HCT116 (cell line): ENCODE measurements at regions not wholly inside any gene's neighbourhood (a gene's known extent, or its start where the extent isn't known, plus 50 kb on each side); places are given as distances from the start of the nearest gene placed in this dataset.

Experiments
- ATAC-seq: fragments of 200-7000 bp; cut with Tn5 transposase; 2 replicates; pipeline ENCODE4 v1.9.1; 2020; ENCODE audit warnings: mild to moderate bottlenecking, moderate library complexity
- BruUV-seq: library from RNA; stranded (reverse); fragments of 400-500 nt; replicated peaks from 2 replicates; lab custom pipeline; 2021; lab: Mats Ljungman, UMichigan
- CTCF ChIA-PET: fragments of 300-600 bp; sonication (Branson Sonifier 250); formaldehyde crosslinking; loops from one replicate; lab custom pipeline; 2021; ENCODE audit warnings: antibody characterized with exemption; lab: Charles Lee
- POLR2A ChIA-PET: fragments of 300-600, 350-600 bp; sonication (Branson Sonifier 250); formaldehyde crosslinking; loops from one replicate; lab custom pipeline; 2021; ENCODE audit warnings: antibody characterized with exemption; lab: Charles Lee
- RAD21 ChIA-PET, 2 experiments: fragments of 300-600 bp; sonication (Branson Sonifier 250); formaldehyde crosslinking; loops; one replicate each; lab custom pipeline; 2023; ENCODE audit warnings: low total read pairs in 2 of 2; ENCODE audit not compliant: uncharacterized antibody in 2 of 2, unreplicated experiment in 2 of 2, low non-redundant PET in 1 of 2; lab: Charles Lee
- DNase-seq: peaks from one replicate; pipeline ENCODE4 v3.0.0-alpha.2; 2010; ENCODE audit warnings: low read depth, low spot score
- H2AFZ ChIP-seq: fragments of 200-600 bp; shearing (Covaris generic), sonication (generic); 2 replicates; pipeline ENCODE4 v1.6.1; 2017; ENCODE audit warnings: low read depth, mixed run types, mixed read lengths, antibody characterized with exemption, low read length; ENCODE audit not compliant: poor library complexity, severe bottlenecking
- H3K27ac ChIP-seq: 2 replicates; pipeline ENCODE4 v1.5.1; 2012; ENCODE audit warnings: low read depth, low read length
- H3K27me3 ChIP-seq: fragments of 200-600 bp; sonication (generic); 2 replicates; pipeline ENCODE4 v1.6.1; 2016; ENCODE audit warnings: mixed run types, low read length, mixed read lengths; ENCODE audit not compliant: insufficient read depth
- H3K36me3 ChIP-seq, 2 experiments: fragments of 200-500 bp in 1 of 2; fragments of 200-600 bp in 1 of 2; sonication (Bioruptor generic) in 1 of 2; sonication (generic) in 1 of 2; 2 replicates each; pipeline versions ENCODE4 v1.5.1 to v1.6.1; 2014 to 2016; ENCODE audit warnings: low read length in 2 of 2, inconsistent platforms in 1 of 2, mixed read lengths in 1 of 2, mixed run types in 1 of 2; ENCODE audit not compliant: insufficient read depth in 2 of 2, control insufficient read depth in 1 of 2
- H3K4me1 ChIP-seq, 2 experiments: fragments of 200-600 bp in 1 of 2; sonication (generic) in 1 of 2; 2 replicates each; pipeline versions ENCODE4 v1.5.1 to v1.6.1; 2012 to 2017; ENCODE audit warnings: low read length in 2 of 2, inconsistent platforms in 1 of 2, mild to moderate bottlenecking in 1 of 2, mixed read lengths in 1 of 2, mixed run types in 1 of 2, moderate library complexity in 1 of 2; ENCODE audit not compliant: insufficient read depth in 2 of 2, control insufficient read depth in 1 of 2
- H3K4me2 ChIP-seq: fragments of 200-600 bp; sonication (generic); 2 replicates; pipeline ENCODE4 v1.6.1; 2017; ENCODE audit warnings: mixed run types, low read length, mixed read lengths
- H3K4me3 ChIP-seq, 2 experiments: fragments of 200-600 bp in 1 of 2; sonication (generic) in 1 of 2; replicated peaks in 1 of 2; 2 replicates each; pipeline ENCODE4 v1.5.1; 2011 to 2016; ENCODE audit warnings: low read length in 2 of 2, control low read depth in 1 of 2, low read depth in 1 of 2, mild to moderate bottlenecking in 1 of 2, mixed read lengths in 1 of 2, mixed run types in 1 of 2
- H3K79me2 ChIP-seq: fragments of 200-600 bp; sonication (generic); 2 replicates; pipeline ENCODE4 v1.6.1; 2017; ENCODE audit warnings: mild to moderate bottlenecking, mixed run types, low read length, moderate library complexity, mixed read lengths; ENCODE audit not compliant: insufficient read depth
- H3K9ac ChIP-seq: fragments of 200-600 bp; sonication (generic); 2 replicates; pipeline ENCODE4 v1.6.1; 2016; ENCODE audit warnings: low read length, mixed read lengths
- H3K9me2 ChIP-seq: fragments of 200-600 bp; sonication (generic), shearing (Covaris generic); 2 replicates; pipeline ENCODE4 v1.6.1; 2017; ENCODE audit warnings: mixed run types, mild to moderate bottlenecking, moderate library complexity; ENCODE audit not compliant: insufficient read depth
- H3K9me3 ChIP-seq, 2 experiments: fragments of 200-500 bp in 1 of 2; fragments of 200-600 bp in 1 of 2; sonication (Bioruptor generic) in 1 of 2; sonication (generic) in 1 of 2; 2 replicates each; pipeline ENCODE4 v1.6.1; 2014 to 2017; ENCODE audit warnings: low read length in 2 of 2, mixed read lengths in 2 of 2, inconsistent platforms in 1 of 2, low read depth in 1 of 2, mild to moderate bottlenecking in 1 of 2, mixed run types in 1 of 2, moderate library complexity in 1 of 2; ENCODE audit not compliant: control insufficient read depth in 1 of 2, insufficient read depth in 1 of 2
- H4K20me1 ChIP-seq: fragments of 200-600 bp; sonication (generic), shearing (Covaris generic); 2 replicates; pipeline ENCODE4 v1.6.1; 2017; ENCODE audit warnings: mixed run types, mild to moderate bottlenecking, moderate library complexity; ENCODE audit not compliant: insufficient read depth
- CBX3 ChIP-seq: IDR thresholded peaks from 2 replicates; pipeline ENCODE4 v1.6.1; 2012; ENCODE audit warnings: low read depth
- CEBPB ChIP-seq: IDR thresholded peaks from 2 replicates; pipeline ENCODE4 v1.6.1; 2012; ENCODE audit warnings: low read depth
- ELF1 ChIP-seq: IDR thresholded peaks from 2 replicates; pipeline ENCODE4 v1.6.1; 2012; ENCODE audit warnings: low read depth, borderline replicate concordance
- EZH2phosphoT487 ChIP-seq: fragments of 200-600 bp; IDR thresholded peaks from 2 replicates; pipeline ENCODE4 v1.6.1; 2018; ENCODE audit warnings: antibody characterized with exemption, borderline replicate concordance
- FOSL1 ChIP-seq: IDR thresholded peaks from 2 replicates; pipeline ENCODE4 v1.6.1; 2012; ENCODE audit warnings: low read depth
- JUND ChIP-seq: IDR thresholded peaks from 2 replicates; pipeline ENCODE4 v1.6.1; 2012
- SIN3A ChIP-seq: IDR thresholded peaks from 2 replicates; pipeline ENCODE4 v1.6.1; 2012; ENCODE audit warnings: low read depth
- TCF7L2 ChIP-seq: IDR thresholded peaks from 2 replicates; pipeline ENCODE4 v1.7.0; 2011; ENCODE audit warnings: borderline replicate concordance, inconsistent platforms; ENCODE audit not compliant: insufficient read depth, insufficient read length; ENCODE audit errors: extremely low read depth
- YY1 ChIP-seq: IDR thresholded peaks from 2 replicates; pipeline ENCODE4 v1.6.1; 2011; ENCODE audit warnings: low read length, low read depth, moderate library complexity, mild to moderate bottlenecking; ENCODE audit not compliant: insufficient replicate concordance; ENCODE audit errors: extremely low read depth
- intact Hi-C: fragments of 100-400 bp; cut with micrococcal nuclease; formaldehyde crosslinking; loops from 2 replicates; pipeline ENCODE4 v1.10.0; 2022
- TF ChIP-seq, protein P1 (sequence below): IDR thresholded peaks from 2 replicates; pipeline ENCODE4 v1.6.1; 2012
- TF ChIP-seq, protein P2 (sequence below): IDR thresholded peaks from 2 replicates; pipeline ENCODE4 v1.6.1; 2012; ENCODE audit warnings: low read depth
- TF ChIP-seq, protein P3 (sequence below): IDR thresholded peaks from 2 replicates; pipeline ENCODE4 v1.6.1; 2012

DNA sequence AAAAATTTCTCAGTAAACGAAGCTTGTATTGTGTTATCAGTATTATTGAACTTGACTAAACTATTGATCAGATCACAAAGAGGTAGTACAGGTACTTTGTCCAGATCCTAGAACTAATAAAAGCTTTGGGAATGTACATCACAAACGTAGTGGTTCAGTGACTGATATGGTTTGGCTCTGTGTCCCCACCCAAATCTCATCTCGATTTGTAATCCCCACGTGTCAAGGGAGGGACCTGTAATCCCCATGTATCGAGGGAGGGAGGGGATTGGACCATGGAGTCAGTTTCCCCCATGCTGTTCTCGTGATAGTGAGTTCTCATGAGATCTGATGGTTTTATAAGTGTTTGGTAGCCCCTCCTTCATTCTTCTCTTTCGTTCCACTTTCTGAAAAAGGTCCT lies 100.9 kb downstream of the ARRDC3 start:
- ChIA-PET CTCF (interaction anchor here (1.5 kb wide), 1 partner anchor 99 kb away, joined by 3 read pairs; no protein-coding TSS in a partner anchor), POLR2A (no interaction called here), RAD21 (no interaction called here)
- no peak overlapping the region for H3K4me3 ChIP-seq
- BruUV-seq = no TSS peak
- peaks cover 28 to 64% of the 10 kb centered on the region in 2 experiments for H3K4me1 ChIP-seq
- intact Hi-C loops = no loop called here
- no peak overlapping the region for H3K9ac ChIP-seq
- ATAC-seq (no peak), DNase-seq (no peak)
- 0 out of 4 replicates have a peak, but pooled peaks cover 0 to under 1% of the 10 kb centered on the region in 2 experiments for H3K9me3 ChIP-seq
- no peaks in the 10 kb centered on the region for H3K79me2 ChIP-seq
- TF ChIP-seq ELF1 = no peak
- no peak for TF ChIP-seq SIN3A
- TF ChIP-seq JUND = no peak
- TF ChIP-seq, protein P1, sequence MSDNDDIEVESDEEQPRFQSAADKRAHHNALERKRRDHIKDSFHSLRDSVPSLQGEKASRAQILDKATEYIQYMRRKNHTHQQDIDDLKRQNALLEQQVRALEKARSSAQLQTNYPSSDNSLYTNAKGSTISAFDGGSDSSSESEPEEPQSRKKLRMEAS = no peak
- TF ChIP-seq, protein P2, sequence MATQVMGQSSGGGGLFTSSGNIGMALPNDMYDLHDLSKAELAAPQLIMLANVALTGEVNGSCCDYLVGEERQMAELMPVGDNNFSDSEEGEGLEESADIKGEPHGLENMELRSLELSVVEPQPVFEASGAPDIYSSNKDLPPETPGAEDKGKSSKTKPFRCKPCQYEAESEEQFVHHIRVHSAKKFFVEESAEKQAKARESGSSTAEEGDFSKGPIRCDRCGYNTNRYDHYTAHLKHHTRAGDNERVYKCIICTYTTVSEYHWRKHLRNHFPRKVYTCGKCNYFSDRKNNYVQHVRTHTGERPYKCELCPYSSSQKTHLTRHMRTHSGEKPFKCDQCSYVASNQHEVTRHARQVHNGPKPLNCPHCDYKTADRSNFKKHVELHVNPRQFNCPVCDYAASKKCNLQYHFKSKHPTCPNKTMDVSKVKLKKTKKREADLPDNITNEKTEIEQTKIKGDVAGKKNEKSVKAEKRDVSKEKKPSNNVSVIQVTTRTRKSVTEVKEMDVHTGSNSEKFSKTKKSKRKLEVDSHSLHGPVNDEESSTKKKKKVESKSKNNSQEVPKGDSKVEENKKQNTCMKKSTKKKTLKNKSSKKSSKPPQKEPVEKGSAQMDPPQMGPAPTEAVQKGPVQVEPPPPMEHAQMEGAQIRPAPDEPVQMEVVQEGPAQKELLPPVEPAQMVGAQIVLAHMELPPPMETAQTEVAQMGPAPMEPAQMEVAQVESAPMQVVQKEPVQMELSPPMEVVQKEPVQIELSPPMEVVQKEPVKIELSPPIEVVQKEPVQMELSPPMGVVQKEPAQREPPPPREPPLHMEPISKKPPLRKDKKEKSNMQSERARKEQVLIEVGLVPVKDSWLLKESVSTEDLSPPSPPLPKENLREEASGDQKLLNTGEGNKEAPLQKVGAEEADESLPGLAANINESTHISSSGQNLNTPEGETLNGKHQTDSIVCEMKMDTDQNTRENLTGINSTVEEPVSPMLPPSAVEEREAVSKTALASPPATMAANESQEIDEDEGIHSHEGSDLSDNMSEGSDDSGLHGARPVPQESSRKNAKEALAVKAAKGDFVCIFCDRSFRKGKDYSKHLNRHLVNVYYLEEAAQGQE = no peak
- TF ChIP-seq CEBPB = no peak
- no peak for TF ChIP-seq YY1
- no peak for TF ChIP-seq TCF7L2
- TF ChIP-seq, protein P3, sequence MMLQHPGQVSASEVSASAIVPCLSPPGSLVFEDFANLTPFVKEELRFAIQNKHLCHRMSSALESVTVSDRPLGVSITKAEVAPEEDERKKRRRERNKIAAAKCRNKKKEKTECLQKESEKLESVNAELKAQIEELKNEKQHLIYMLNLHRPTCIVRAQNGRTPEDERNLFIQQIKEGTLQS = no peak
- TF ChIP-seq CBX3 = no peak
- no peak for TF ChIP-seq EZH2phosphoT487
- no peak for TF ChIP-seq FOSL1
- H3K4me2 ChIP-seq = peak overlapping the region; percentile 88; the same call in 1 of the 2 replicates
- H3K36me3 ChIP-seq = no peaks in the 10 kb centered on the region
- H4K20me1 ChIP-seq = no peaks in the 10 kb centered on the region
- no peaks in the 10 kb centered on the region for H3K9me2 ChIP-seq
- no peak overlapping the region for H3K27ac ChIP-seq
- H3K27me3 ChIP-seq = no peaks in the 10 kb centered on the region
- H2AFZ ChIP-seq = no peak overlapping the region
